ENCODE measurements at regions not wholly inside any gene's neighbourhood (a gene's known extent, or its start where the extent isn't known, plus 50 kb on each side); places are given as distances from the start of the nearest gene placed in this dataset.

DNA sequence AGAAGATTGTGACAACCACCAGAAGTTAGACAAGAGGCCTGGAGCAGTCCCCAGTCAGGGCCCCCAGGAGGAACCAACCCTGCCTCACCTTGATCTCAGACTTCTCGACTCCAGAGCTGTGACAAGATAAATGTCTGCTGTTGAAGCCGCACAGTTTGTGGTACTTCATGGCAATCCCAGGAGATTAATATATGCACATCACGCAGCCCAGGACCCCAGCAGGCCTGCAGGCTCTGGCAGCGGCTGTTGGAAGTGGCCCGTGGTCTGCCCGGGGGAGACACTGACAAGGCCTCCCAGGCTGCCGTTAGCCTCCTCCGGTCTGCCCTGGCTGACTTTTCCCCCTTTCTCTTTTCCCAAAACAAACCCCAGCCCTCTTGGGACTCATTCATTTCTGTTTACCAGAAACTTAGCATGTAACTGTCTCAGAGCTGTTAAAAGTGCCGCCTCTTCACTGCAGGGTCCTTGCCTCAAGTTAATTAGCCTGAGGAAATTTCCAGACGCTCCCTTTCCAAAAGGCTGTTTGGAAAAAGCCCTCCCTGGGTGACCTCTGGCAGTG lies 183.5 kb upstream of the LYSMD4 start:
- POLR2A ChIA-PET = no interaction called here
- no peak overlapping the region for H3K4me2 ChIP-seq (ENCODE audit: insufficient read depth, low read length)
- no peak overlapping the region for H2AFZ ChIP-seq (ENCODE audit: low read depth, low read length)
- no peak overlapping the region for H3K9ac ChIP-seq (ENCODE audit: insufficient read depth in 1 of 2, low read depth in 2 of 2, low read length in 2 of 2)
- no TSS peak for BruUV-seq (replicated peaks)
- no peak overlapping the region for H3K27ac ChIP-seq (ENCODE audit: extremely low read depth, low read depth, low read length)
- H3K9me1 ChIP-seq (ENCODE audit: control insufficient read depth, insufficient read depth, low read length) = no peaks in the 10 kb centered on the region
- CTCF ChIA-PET (ENCODE audit: low intra/inter-chr PET ratio) = no interaction called here
- H3K27me3 ChIP-seq (ENCODE audit: control insufficient read depth in 2 of 2, insufficient read depth in 2 of 2, low read length in 2 of 2) = peaks cover 6 to 47% of the 10 kb centered on the region in 2 experiments
- TF ChIP-seq SLC30A9 (CRISPR knock-in tag; IDR thresholded peaks at IDR 0.05) (no peak), MCM2 (IDR thresholded peaks at IDR 0.05; ENCODE audit: low read depth) (no peak), SAFB2 (IDR thresholded peaks at IDR 0.05; ENCODE audit: borderline replicate concordance, low read depth, low read length, severe bottlenecking) (no peak), ESRRA (IDR thresholded peaks at IDR 0.05; ENCODE audit: borderline replicate concordance, low read depth) (no peak), DPF2 (IDR thresholded peaks at IDR 0.05) (no peak), ILK (tag; IDR thresholded peaks at IDR 0.05; ENCODE audit: borderline replicate concordance, low read depth) (no peak)
- ATAC-seq (no peak), FAIRE-seq (no peak), DNase-seq (ENCODE audit: extremely low read depth in 1 of 4, low spot score in 3 of 4) (no peak)
- no peaks in the 10 kb centered on the region for H3K4me1 ChIP-seq (replicated peaks in 1 of 2; ENCODE audit: control insufficient read depth in 2 of 2, insufficient read depth in 2 of 2, low read length in 2 of 2)
- intact Hi-C loops (cut with micrococcal nuclease) = loop anchor here (10.0 kb wide), 1 partner anchor 512 kb away; no protein-coding TSS in a partner anchor
- no peaks in the 10 kb centered on the region for H3K36me3 ChIP-seq (ENCODE audit: control insufficient read depth, insufficient read depth, low read length)
- H3K79me2 ChIP-seq (ENCODE audit: control insufficient read depth, insufficient read depth, low read length) = no peaks in the 10 kb centered on the region
- WGBS (ENCODE audit: insufficient coverage, low coverage, missing lambda C conversion rate) = 0% methylated on average over 9 of the region's 10 CpGs
- H4K20me1 ChIP-seq (replicated peaks; ENCODE audit: control insufficient read depth, insufficient read depth, low read length) = no peaks in the 10 kb centered on the region
- in situ Hi-C loops (cut with MboI) = no loop called here
- H3K4me3 ChIP-seq = no peak overlapping the region
- H3K9me3 ChIP-seq (replicated peaks; ENCODE audit: control insufficient read depth, insufficient read depth, low read depth, low read length) = no peaks in the 10 kb centered on the region

DNA sequence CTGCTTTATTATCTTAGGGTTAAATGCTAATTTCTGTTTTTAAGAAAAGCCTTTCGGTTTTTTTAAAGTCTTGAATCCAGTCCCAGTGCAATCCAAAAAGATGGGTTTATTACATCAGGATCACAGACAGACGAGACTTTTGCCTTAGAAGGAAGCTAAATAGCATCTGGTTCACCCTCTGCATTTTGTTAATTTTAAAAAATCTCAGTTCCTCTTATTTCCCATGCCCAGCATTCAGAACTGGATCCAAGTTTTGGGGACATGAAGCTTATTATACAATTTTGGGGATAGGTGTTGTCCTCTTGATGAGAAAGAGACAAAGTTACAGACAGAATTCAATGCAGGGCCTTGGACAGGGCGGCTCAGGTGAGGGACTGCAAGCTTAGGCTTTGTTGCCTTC lies 181.5 kb upstream of the LYSMD4 start:
- no TSS peak for BruUV-seq (replicated peaks)
- WGBS (ENCODE audit: insufficient coverage, low coverage, missing lambda C conversion rate) = 0% methylated on average over 3 of the region's 3 CpGs
- CTCF ChIA-PET (ENCODE audit: low intra/inter-chr PET ratio) = no interaction called here
- Histone ChIP-seq H3K27ac (ENCODE audit: extremely low read depth, low read depth, low read length) (no peak overlapping the region), H3K79me2 (ENCODE audit: control insufficient read depth, insufficient read depth, low read length) (no peaks in the 10 kb centered on the region), H3K4me3 (no peak overlapping the region), H3K36me3 (ENCODE audit: control insufficient read depth, insufficient read depth, low read length) (no peaks in the 10 kb centered on the region), H2AFZ (ENCODE audit: low read depth, low read length) (no peak overlapping the region), H3K9me1 (ENCODE audit: control insufficient read depth, insufficient read depth, low read length) (no peaks in the 10 kb centered on the region), H3K4me1 (replicated peaks in 1 of 2; ENCODE audit: control insufficient read depth in 2 of 2, insufficient read depth in 2 of 2, low read length in 2 of 2) (no peaks in the 10 kb centered on the region), H3K27me3 (ENCODE audit: control insufficient read depth in 2 of 2, insufficient read depth in 2 of 2, low read length in 2 of 2) (peaks cover 6 to 47% of the 10 kb centered on the region in 2 experiments), H3K9ac (ENCODE audit: insufficient read depth in 1 of 2, low read depth in 2 of 2, low read length in 2 of 2) (no peak overlapping the region), H3K4me2 (ENCODE audit: insufficient read depth, low read length) (no peak overlapping the region), H3K9me3 (replicated peaks; ENCODE audit: control insufficient read depth, insufficient read depth, low read depth, low read length) (no peaks in the 10 kb centered on the region), H4K20me1 (replicated peaks; ENCODE audit: control insufficient read depth, insufficient read depth, low read length) (no peaks in the 10 kb centered on the region)
- no peak for DNase-seq (ENCODE audit: extremely low read depth in 1 of 4, low spot score in 3 of 4)
- ATAC-seq = no peak
- POLR2A ChIA-PET = no interaction called here
- no peak for FAIRE-seq
- intact Hi-C loops (cut with micrococcal nuclease) = loop anchor here (10.0 kb wide), 1 partner anchor 510 kb away; no protein-coding TSS in a partner anchor
- in situ Hi-C loops (cut with MboI) = no loop called here
- no peak for TF ChIP-seq CBFB (CRISPR knock-in tag; IDR thresholded peaks at IDR 0.05)
- TF ChIP-seq SETDB1 (IDR thresholded peaks at IDR 0.05; ENCODE audit: low read length) = no peak
- TF ChIP-seq, protein P1, sequence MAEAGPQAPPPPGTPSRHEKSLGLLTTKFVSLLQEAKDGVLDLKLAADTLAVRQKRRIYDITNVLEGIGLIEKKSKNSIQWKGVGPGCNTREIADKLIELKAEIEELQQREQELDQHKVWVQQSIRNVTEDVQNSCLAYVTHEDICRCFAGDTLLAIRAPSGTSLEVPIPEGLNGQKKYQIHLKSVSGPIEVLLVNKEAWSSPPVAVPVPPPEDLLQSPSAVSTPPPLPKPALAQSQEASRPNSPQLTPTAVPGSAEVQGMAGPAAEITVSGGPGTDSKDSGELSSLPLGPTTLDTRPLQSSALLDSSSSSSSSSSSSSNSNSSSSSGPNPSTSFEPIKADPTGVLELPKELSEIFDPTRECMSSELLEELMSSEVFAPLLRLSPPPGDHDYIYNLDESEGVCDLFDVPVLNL (CRISPR knock-in tag; IDR thresholded peaks at IDR 0.05; ENCODE audit: low read depth) = no peak
- TF ChIP-seq FOXP1 (CRISPR knock-in tag; IDR thresholded peaks at IDR 0.05) = no peak
- no peak for TF ChIP-seq CC2D1A (IDR thresholded peaks at IDR 0.05)
